Stimulated activated CD4-positive, alpha-beta T cell treated with anti-CD3 and anti-CD28 coated beads, Interleukin-4, amount 100 ng/mL, for 24 hours (primary cell): ENCODE measurements at regions not wholly inside any gene's neighbourhood (a gene's known extent, or its start where the extent isn't known, plus 50 kb on each side); places are given as distances from the start of the nearest gene placed in this dataset.

Experiments
- DNase-seq: peaks from one replicate; pipeline ENCODE4 v3.0.0-alpha.2; 2020

GRCh38 chr4:174438711-174439110 is 83.6 kb downstream of the HPGD start:
- DNase-seq: no peak

GRCh38 chr4:174437749-174438148 is 84.5 kb downstream of the HPGD start:
- DNase-seq: no peak

- no peak for DNase-seq
These were observed 85.0 kb downstream of the HPGD start for GRCh38 chr4:174437324-174437723.

GRCh38 chr4:174436377-174436776 is 85.9 kb downstream of the HPGD start:
- DNase-seq: no peak

GRCh38 chr4:174435974-174436373 is 86.3 kb downstream of the HPGD start:
- no peak for DNase-seq

GRCh38 chr4:174434455-174434854 is 87.8 kb downstream of the HPGD start:
- no peak for DNase-seq

- no peak for DNase-seq
These were observed 91.7 kb downstream of the HPGD start for GRCh38 chr4:174430576-174430975.

- DNase-seq: no peak
These were observed 92.4 kb downstream of the HPGD start for GRCh38 chr4:174429701-174430410.

- DNase-seq: no peak
These were observed 94.6 kb downstream of the HPGD start for GRCh38 chr4:174427571-174428140.

GRCh38 chr4:174425669-174426068 is 96.6 kb downstream of the HPGD start:
- no peak for DNase-seq

- peak; percentile 4 for DNase-seq
These were observed 98.9 kb downstream of the HPGD start for GRCh38 chr4:174423257-174423944.

- DNase-seq: no peak
These were observed 99.4 kb downstream of the HPGD start for GRCh38 chr4:174422893-174423256.

GRCh38 chr4:174420316-174420715 is 102.0 kb downstream of the HPGD start:
- no peak for DNase-seq

GRCh38 chr4:174418640-174419212 is 103.6 kb downstream of the HPGD start:
- no peak for DNase-seq

GRCh38 chr4:174408841-174409552 is 113.3 kb downstream of the HPGD start:
- DNase-seq: no peak

GRCh38 chr4:174406383-174406782 is 115.9 kb downstream of the HPGD start:
- DNase-seq: no peak

- DNase-seq: no peak
These were observed 116.4 kb downstream of the HPGD start for GRCh38 chr4:174405923-174406322.

GRCh38 chr4:174404677-174405076 is 117.6 kb downstream of the HPGD start:
- DNase-seq: no peak

- DNase-seq: no peak
These were observed 119.1 kb downstream of the HPGD start for GRCh38 chr4:174403177-174403543.

GRCh38 chr4:174402470-174403176 is 118.9 kb downstream of the CEP44 start:
- no peak for DNase-seq

- DNase-seq: no peak
These were observed 117.9 kb downstream of the CEP44 start for GRCh38 chr4:174401471-174402130.
